HepG2 (cell line): ENCODE measurements at regions not wholly inside any gene's neighbourhood (a gene's known extent, or its start where the extent isn't known, plus 50 kb on each side); places are given as distances from the start of the nearest gene placed in this dataset.

ENCODE experiments used
- AGO2 ChIP-seq: fragments of 200-400 bp; formaldehyde crosslinking; optimal IDR thresholded peaks from 2 replicates; pipeline ENCODE3; 2017; ENCODE audit warnings: mild to moderate bottlenecking, low read depth, low read length, moderate library complexity
- ARID5B ChIP-seq: IDR thresholded peaks from 2 replicates; pipeline ENCODE4 v1.4.0; 2020; ENCODE audit warnings: mild to moderate bottlenecking, missing genetic modification reagents
- ATF5 ChIP-seq: sonication (generic); formaldehyde crosslinking; IDR thresholded peaks from 2 replicates; pipeline ENCODE4 v1.4.0; 2020; ENCODE audit warnings: mild to moderate bottlenecking, low read depth, missing genetic modification reagents
- CEBPG ChIP-seq: IDR thresholded peaks from 2 replicates; pipeline ENCODE4 v1.6.1; 2016
- HDAC1 ChIP-seq: sonication (generic); formaldehyde crosslinking; IDR thresholded peaks from 2 replicates; pipeline ENCODE4 v1.5.1; 2020; ENCODE audit warnings: mild to moderate bottlenecking, missing genetic modification reagents
- PCBP2 ChIP-seq: fragments of 200-400 bp; formaldehyde crosslinking; optimal IDR thresholded peaks from 2 replicates; pipeline ENCODE3; 2018; ENCODE audit warnings: low read length, low read depth; ENCODE audit not compliant: poor library complexity, severe bottlenecking
- SP5 ChIP-seq: IDR thresholded peaks from 2 replicates; pipeline ENCODE4 v1.6.1; 2016; ENCODE audit warnings: low read depth, borderline replicate concordance
- TBX3 ChIP-seq: fragments of 450-650 bp; IDR thresholded peaks from 2 replicates; pipeline ENCODE4 v1.6.1; 2017; ENCODE audit warnings: antibody characterized with exemption, mild to moderate bottlenecking, inconsistent platforms, borderline replicate concordance
- TEAD3 ChIP-seq: optimal IDR thresholded peaks from 2 replicates; pipeline ENCODE3; 2016; ENCODE audit warnings: borderline replicate concordance
- ZNF367 ChIP-seq: sonication (generic); formaldehyde crosslinking; IDR thresholded peaks from 2 replicates; pipeline ENCODE4 v1.4.0; 2020; ENCODE audit warnings: missing genetic modification reagents, borderline replicate concordance
- ZNF441 ChIP-seq: sonication (generic); formaldehyde crosslinking; IDR thresholded peaks from 2 replicates; pipeline ENCODE4 v1.7.0; 2021; ENCODE audit warnings: missing genetic modification reagents, borderline replicate concordance
- ZNF512 ChIP-seq: sonication (generic); formaldehyde crosslinking; IDR thresholded peaks from 2 replicates; pipeline ENCODE4 v1.4.0; 2020; ENCODE audit warnings: mild to moderate bottlenecking, missing genetic modification reagents
- ZNF564 ChIP-seq: sonication (generic); formaldehyde crosslinking; IDR thresholded peaks from 2 replicates; pipeline ENCODE4 v1.8.1; 2023; ENCODE audit warnings: mild to moderate bottlenecking, missing genetic modification reagents
- ZNF639 ChIP-seq: conservative IDR thresholded peaks from 2 replicates; pipeline ENCODE4 v1.6.1; 2018; ENCODE audit warnings: missing genetic modification reagents
- ZNF710 ChIP-seq: sonication (generic); formaldehyde crosslinking; IDR thresholded peaks from 2 replicates; pipeline ENCODE4 v1.5.0; 2020; ENCODE audit warnings: mild to moderate bottlenecking, missing genetic modification reagents, borderline replicate concordance
- ZNF740 ChIP-seq: sonication (generic); formaldehyde crosslinking; IDR thresholded peaks from 2 replicates; pipeline ENCODE4 v1.4.0; 2020; ENCODE audit warnings: missing genetic modification reagents
- ZNF891 ChIP-seq: sonication (generic); formaldehyde crosslinking; IDR thresholded peaks from 2 replicates; pipeline ENCODE4 v1.5.0; 2020; ENCODE audit warnings: mild to moderate bottlenecking, missing genetic modification reagents
- ZSCAN22 ChIP-seq: sonication (generic); formaldehyde crosslinking; IDR thresholded peaks from 2 replicates; pipeline ENCODE4 v1.4.0; 2020; ENCODE audit warnings: mild to moderate bottlenecking, missing genetic modification reagents

- TF ChIP-seq ARID5B (CRISPR knock-in tag) (no peak), ZNF710 (CRISPR knock-in tag) (no peak), PCBP2 (peak; percentile 91), AGO2 (no peak), ZNF512 (CRISPR knock-in tag) (peak; percentile 100), TBX3 (no peak), ZNF639 (no peak), ZNF740 (CRISPR knock-in tag) (no peak), CEBPG (CRISPR knock-in tag) (0 out of 2 replicates have a peak, but pooled peaks have one; percentile 10), TEAD3 (CRISPR knock-in tag) (no peak), ZNF564 (CRISPR knock-in tag) (no peak), SP5 (no peak), ZNF367 (CRISPR knock-in tag) (no peak), HDAC1 (CRISPR knock-in tag) (no peak), ZNF441 (no peak), ZSCAN22 (CRISPR knock-in tag) (no peak), ATF5 (no peak), ZNF891 (CRISPR knock-in tag) (no peak)
These were observed 134.3 kb downstream of the HAPSTR1 start (continued) for GRCh38 chr16:9225527-9226316.
